Prostate gland (tissue), 2 donors: ENCODE measurements at regions not wholly inside any gene's neighbourhood (a gene's known extent, or its start where the extent isn't known, plus 50 kb on each side); places are given as distances from the start of the nearest gene placed in this dataset.

ENCODE experiments used
- DNase-seq: peaks from one replicate; pipeline ENCODE4 v3.0.0-alpha.2; 2019; ENCODE audit warnings: low spot score
- H3K27ac ChIP-seq, 2 donors: fragments of 200-600 bp; sonication (generic); 2 replicates each; pipeline ENCODE4 v1.5.1; 2017 to 2019
- H3K27me3 ChIP-seq: fragments of 200-600 bp; sonication (generic); replicated peaks from 2 replicates; pipeline ENCODE4 v1.5.1; 2019; ENCODE audit not compliant: insufficient read depth
- H3K36me3 ChIP-seq, 2 donors: fragments of 200-600 bp; sonication (generic); 1 replicate in 1 of 2; 2 replicates in 1 of 2; pipeline versions ENCODE4 v1.5.1 to v1.8.1; 2017 to 2019
- H3K4me1 ChIP-seq: fragments of 200-600 bp; sonication (generic); replicated peaks from 2 replicates; pipeline ENCODE4 v1.5.1; 2019
- H3K4me3 ChIP-seq, 2 donors: fragments of 200-600 bp; sonication (generic); 2 replicates each; pipeline ENCODE4 v1.5.1; 2017 to 2019
- H3K9me3 ChIP-seq: fragments of 200-600 bp; sonication (generic); 2 replicates; pipeline ENCODE4 v1.5.1; 2017
- CTCF ChIP-seq, 4 experiments: fragments of 200-600 bp in 2 of 4; fragments of 450-650 bp in 2 of 4; sonication (generic) in 2 of 4; IDR thresholded peaks; 1 replicate in 3 of 4; 2 replicates in 1 of 4; pipeline ENCODE4 v1.5.1; 2016 to 2019; ENCODE audit warnings: antibody characterized with exemption in 4 of 4, mild to moderate bottlenecking in 2 of 4, moderate library complexity in 2 of 4
- POLR2A ChIP-seq: fragments of 450-650 bp; IDR thresholded peaks from one replicate; pipeline ENCODE4 v1.6.1; 2016; ENCODE audit warnings: antibody characterized with exemption, mild to moderate bottlenecking
- POLR2AphosphoS5 ChIP-seq: sonication (generic); formaldehyde crosslinking; IDR thresholded peaks from one replicate; pipeline ENCODE4 v1.6.1; 2017; ENCODE audit warnings: antibody characterized with exemption
- WGBS: methylation state at CpG from one replicate; pipeline ENCODE4 v1.1.5; 2018; 5-methylcytosine and 5-hydroxymethylcytosine counted together
- intact Hi-C: fragments of 100-400 bp; cut with DNase I; formaldehyde crosslinking; loops from one replicate; pipeline ENCODE4 v1.14.2; 2022

- Histone ChIP-seq H3K4me1 (no peaks in the 10 kb centered on the region), H3K27me3 (no peaks in the 10 kb centered on the region), H3K27ac (no peak overlapping the region), H3K4me3 (no peak overlapping the region), H3K36me3 (no peaks in the 10 kb centered on the region), H3K9me3 (no peaks in the 10 kb centered on the region)
- DNase-seq: no peak
- no peak for TF ChIP-seq CTCF (IDR thresholded peaks at IDR 0.05)
- no peak for TF ChIP-seq POLR2AphosphoS5
- no peak for TF ChIP-seq POLR2A
- intact Hi-C loops: no loop called here
Observed at GRCh38 chr9:1155602-1156001, 105.4 kb downstream of the DMRT2 start.

- TF ChIP-seq POLR2AphosphoS5: no peak
- TF ChIP-seq POLR2A: no peak
- no peak for TF ChIP-seq CTCF (IDR thresholded peaks at IDR 0.05)
- H3K27ac ChIP-seq: no peak overlapping the region
- H3K27me3 ChIP-seq: no peaks in the 10 kb centered on the region
- intact Hi-C loops: no loop called here
- H3K36me3 ChIP-seq: no peaks in the 10 kb centered on the region
- no peak overlapping the region for H3K4me3 ChIP-seq
- no peak for DNase-seq
- WGBS: 83% methylated on average over 4 of the region's 4 CpGs
- no peaks in the 10 kb centered on the region for H3K4me1 ChIP-seq
- H3K9me3 ChIP-seq: no peaks in the 10 kb centered on the region
Observed at GRCh38 chr9:1156794-1157550, 106.8 kb downstream of the DMRT2 start.

GRCh38 chr9:1157836-1158235 lies 107.7 kb downstream of the DMRT2 start:
- no peak for DNase-seq
- no peaks in the 10 kb centered on the region for H3K27me3 ChIP-seq
- 84% methylated on average over 1 of the region's 1 CpG for WGBS
- H3K4me1 ChIP-seq: no peaks in the 10 kb centered on the region
- no peak for TF ChIP-seq POLR2AphosphoS5
- TF ChIP-seq POLR2A: no peak
- no peak for TF ChIP-seq CTCF (IDR thresholded peaks at IDR 0.05)
- H3K36me3 ChIP-seq: no peaks in the 10 kb centered on the region
- no peak overlapping the region for H3K4me3 ChIP-seq
- H3K27ac ChIP-seq: no peak overlapping the region
- intact Hi-C loops: no loop called here
- H3K9me3 ChIP-seq: no peaks in the 10 kb centered on the region

- Histone ChIP-seq H3K4me1 (no peaks in the 10 kb centered on the region), H3K27ac (no peak overlapping the region), H3K27me3 (no peaks in the 10 kb centered on the region), H3K9me3 (no peaks in the 10 kb centered on the region), H3K4me3 (no peak overlapping the region), H3K36me3 (no peaks in the 10 kb centered on the region)
- TF ChIP-seq POLR2A: no peak
- TF ChIP-seq CTCF (IDR thresholded peaks at IDR 0.05): no peak
- no peak for TF ChIP-seq POLR2AphosphoS5
- 67% methylated on average over 3 of the region's 3 CpGs for WGBS
- DNase-seq: no peak
- intact Hi-C loops: no loop called here
Observed at GRCh38 chr9:1170918-1171317, 120.8 kb downstream of the DMRT2 start.

- DNase-seq: no peak
- no peak for TF ChIP-seq POLR2A
- no peak for TF ChIP-seq CTCF (IDR thresholded peaks at IDR 0.05)
- no peak for TF ChIP-seq POLR2AphosphoS5
- Histone ChIP-seq H3K4me1 (no peaks in the 10 kb centered on the region), H3K27me3 (no peaks in the 10 kb centered on the region), H3K4me3 (no peak overlapping the region), H3K27ac (no peak overlapping the region), H3K9me3 (no peaks in the 10 kb centered on the region), H3K36me3 (no peaks in the 10 kb centered on the region)
- WGBS: 48% methylated on average over 5 of the region's 5 CpGs
- intact Hi-C loops: no loop called here
Observed at GRCh38 chr9:1171546-1171945, 121.4 kb downstream of the DMRT2 start.
